ENCODE measurements at regions not wholly inside any gene's neighbourhood (a gene's known extent, or its start where the extent isn't known, plus 50 kb on each side); places are given as distances from the start of the nearest gene placed in this dataset.

GRCh38 chr11:86138958-86139357, 70.1 kb upstream of the PICALM start:
- Mint-ChIP-seq H3K36me3 (ENCODE audit: insufficient read depth, unreplicated experiment) (no peaks in the 10 kb centered on the region), H3K4me3 (ENCODE audit: unreplicated experiment) (no peak overlapping the region), H3K4me1 (ENCODE audit: insufficient read depth, unreplicated experiment) (peaks cover 8% of the 10 kb centered on the region), H3K27me3 (ENCODE audit: insufficient read depth, unreplicated experiment) (no peaks in the 10 kb centered on the region), H3K27ac (ENCODE audit: low read depth, unreplicated experiment) (peak overlapping the region; percentile 59), H3K9me3 (ENCODE audit: unreplicated experiment) (no peaks in the 10 kb centered on the region)
- intact Hi-C loops (cut with micrococcal nuclease), result no loop called here
- DNase-seq (ENCODE audit: unreplicated experiment), result peak; percentile 49
- ChIA-PET POLR2A (interaction anchor here (0.6 to 1.4 kb wide), 3 partner anchors 12 to 16 kb away, joined by 3 to 7 read pairs (median 3); no protein-coding TSS in a partner anchor), CTCF (interaction anchor here (1.0 to 1.1 kb wide), 2 partner anchors 9 to 73 kb away, joined by 3 to 8 read pairs; no protein-coding TSS in a partner anchor)
- no TSS peak for BruUV-seq (replicated peaks)
- no peak for TF ChIP-seq CTCF (IDR thresholded peaks at IDR 0.05; ENCODE audit: unreplicated experiment)

GRCh38 chr11:86136538-86136937, 67.7 kb upstream of the PICALM start:
- BruUV-seq (replicated peaks), result no TSS peak
- no peaks in the 10 kb centered on the region for H3K27me3 Mint-ChIP-seq (ENCODE audit: insufficient read depth, unreplicated experiment)
- ChIA-PET CTCF (interaction anchor here (0.6 to 0.8 kb wide), 2 partner anchors 58 to 155 kb away, joined by 3 read pairs; no protein-coding TSS in a partner anchor), POLR2A (no interaction called here)
- DNase-seq (ENCODE audit: unreplicated experiment), result no peak
- H3K9me3 Mint-ChIP-seq (ENCODE audit: unreplicated experiment), result no peaks in the 10 kb centered on the region
- H3K4me3 Mint-ChIP-seq (ENCODE audit: unreplicated experiment), result no peak overlapping the region
- intact Hi-C loops (cut with micrococcal nuclease), result no loop called here
- H3K4me1 Mint-ChIP-seq (ENCODE audit: insufficient read depth, unreplicated experiment), result peaks cover 8% of the 10 kb centered on the region
- no peak overlapping the region for H3K27ac Mint-ChIP-seq (ENCODE audit: low read depth, unreplicated experiment)
- H3K36me3 Mint-ChIP-seq (ENCODE audit: insufficient read depth, unreplicated experiment), result no peaks in the 10 kb centered on the region
- no peak for TF ChIP-seq CTCF (IDR thresholded peaks at IDR 0.05; ENCODE audit: unreplicated experiment)

- Mint-ChIP-seq H3K27me3 (ENCODE audit: insufficient read depth, unreplicated experiment) (no peaks in the 10 kb centered on the region), H3K36me3 (ENCODE audit: insufficient read depth, unreplicated experiment) (no peaks in the 10 kb centered on the region), H3K4me3 (ENCODE audit: unreplicated experiment) (no peak overlapping the region), H3K9me3 (ENCODE audit: unreplicated experiment) (no peaks in the 10 kb centered on the region), H3K4me1 (ENCODE audit: insufficient read depth, unreplicated experiment) (peaks cover 8% of the 10 kb centered on the region), H3K27ac (ENCODE audit: low read depth, unreplicated experiment) (no peak overlapping the region)
- CTCF ChIA-PET, result interaction anchor here (0.6 to 0.9 kb wide), 3 partner anchors 25 to 156 kb away, joined by 3 to 4 read pairs (median 3); no protein-coding TSS in a partner anchor
- DNase-seq (ENCODE audit: unreplicated experiment), result no peak
- BruUV-seq (replicated peaks), result no TSS peak
- POLR2A ChIA-PET, result no interaction called here
- intact Hi-C loops (cut with micrococcal nuclease), result no loop called here
- TF ChIP-seq CTCF (IDR thresholded peaks at IDR 0.05; ENCODE audit: unreplicated experiment), result no peak
Measured at GRCh38 chr11:86135319-86135714, 66.4 kb upstream of the PICALM start.

- no peak for DNase-seq (ENCODE audit: unreplicated experiment)
- H3K27me3 Mint-ChIP-seq (ENCODE audit: insufficient read depth, unreplicated experiment), result no peaks in the 10 kb centered on the region
Measured at GRCh38 chr11:86134580-86135318, 65.9 kb upstream of the PICALM start.

More at GRCh38 chr11:86134580-86135318, 65.9 kb upstream of the PICALM start:
- Mint-ChIP-seq H3K36me3 (ENCODE audit: insufficient read depth, unreplicated experiment) (no peaks in the 10 kb centered on the region), H3K9me3 (ENCODE audit: unreplicated experiment) (no peaks in the 10 kb centered on the region), H3K4me1 (ENCODE audit: insufficient read depth, unreplicated experiment) (peaks cover 8% of the 10 kb centered on the region), H3K27ac (ENCODE audit: low read depth, unreplicated experiment) (no peak overlapping the region), H3K4me3 (ENCODE audit: unreplicated experiment) (no peak overlapping the region)
- intact Hi-C loops (cut with micrococcal nuclease), result no loop called here
- CTCF ChIA-PET, result interaction anchor here (0.6 kb wide), 1 partner anchor 157 kb away, joined by 4 read pairs; no protein-coding TSS in a partner anchor
- TF ChIP-seq CTCF (IDR thresholded peaks at IDR 0.05; ENCODE audit: unreplicated experiment), result no peak
- BruUV-seq (replicated peaks), result no TSS peak
- POLR2A ChIA-PET, result no interaction called here
